Upper lobe of right lung (tissue), 1 donor: ENCODE measurements at regions not wholly inside any gene's neighbourhood (a gene's known extent, or its start where the extent isn't known, plus 50 kb on each side); places are given as distances from the start of the nearest gene placed in this dataset.

Experiments
- ATAC-seq: fragments of 200-7000 bp; cut with Tn5 transposase; one replicate; pipeline ENCODE4 v1.9.1; 2020; ENCODE audit warnings: mild to moderate bottlenecking, moderate library complexity
- DNase-seq: peaks from one replicate; pipeline ENCODE4 v3.0.0-alpha.2; 2020
- H3K27ac ChIP-seq: fragments of 200-600 bp; one replicate; pipeline ENCODE4 v1.8.0; 2022
- H3K27me3 ChIP-seq: fragments of 200-600 bp; one replicate; pipeline ENCODE4 v1.8.0; 2022; ENCODE audit warnings: mild to moderate bottlenecking
- H3K36me3 ChIP-seq: fragments of 200-600 bp; one replicate; pipeline ENCODE4 v1.8.0; 2022
- H3K4me1 ChIP-seq: fragments of 200-600 bp; one replicate; pipeline ENCODE4 v1.8.0; 2022
- H3K4me3 ChIP-seq: fragments of 200-600 bp; one replicate; pipeline ENCODE4 v1.8.0; 2022; ENCODE audit warnings: mild to moderate bottlenecking
- H3K9me3 ChIP-seq: fragments of 200-600 bp; one replicate; pipeline ENCODE4 v1.8.0; 2022
- intact Hi-C: fragments of 100-400 bp; cut with DNase I; formaldehyde crosslinking; loops from one replicate; pipeline ENCODE4 v1.11.0; 2022
- TF ChIP-seq, protein P1 (sequence below): fragments of 200-600 bp; IDR thresholded peaks from one replicate; pipeline ENCODE4 v1.8.0; 2022; ENCODE audit warnings: antibody characterized with exemption
- donor health status: DM: no; HTN: yes; CAD: no; lungs with severe emphysema.

- ATAC-seq = no peak
- H3K36me3 ChIP-seq = no peaks in the 10 kb centered on the region
- intact Hi-C loops = no loop called here
- TF ChIP-seq, protein P1, sequence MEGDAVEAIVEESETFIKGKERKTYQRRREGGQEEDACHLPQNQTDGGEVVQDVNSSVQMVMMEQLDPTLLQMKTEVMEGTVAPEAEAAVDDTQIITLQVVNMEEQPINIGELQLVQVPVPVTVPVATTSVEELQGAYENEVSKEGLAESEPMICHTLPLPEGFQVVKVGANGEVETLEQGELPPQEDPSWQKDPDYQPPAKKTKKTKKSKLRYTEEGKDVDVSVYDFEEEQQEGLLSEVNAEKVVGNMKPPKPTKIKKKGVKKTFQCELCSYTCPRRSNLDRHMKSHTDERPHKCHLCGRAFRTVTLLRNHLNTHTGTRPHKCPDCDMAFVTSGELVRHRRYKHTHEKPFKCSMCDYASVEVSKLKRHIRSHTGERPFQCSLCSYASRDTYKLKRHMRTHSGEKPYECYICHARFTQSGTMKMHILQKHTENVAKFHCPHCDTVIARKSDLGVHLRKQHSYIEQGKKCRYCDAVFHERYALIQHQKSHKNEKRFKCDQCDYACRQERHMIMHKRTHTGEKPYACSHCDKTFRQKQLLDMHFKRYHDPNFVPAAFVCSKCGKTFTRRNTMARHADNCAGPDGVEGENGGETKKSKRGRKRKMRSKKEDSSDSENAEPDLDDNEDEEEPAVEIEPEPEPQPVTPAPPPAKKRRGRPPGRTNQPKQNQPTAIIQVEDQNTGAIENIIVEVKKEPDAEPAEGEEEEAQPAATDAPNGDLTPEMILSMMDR = no peak
- H3K9me3 ChIP-seq = no peaks in the 10 kb centered on the region
- H3K4me1 ChIP-seq = no peaks in the 10 kb centered on the region
- DNase-seq = no peak
- H3K27me3 ChIP-seq = no peaks in the 10 kb centered on the region
- no peak overlapping the region for H3K4me3 ChIP-seq
- H3K27ac ChIP-seq = no peak overlapping the region
These were observed 168.7 kb upstream of the NCK2 start for GRCh38 chr2:105576050-105576439.

DNA sequence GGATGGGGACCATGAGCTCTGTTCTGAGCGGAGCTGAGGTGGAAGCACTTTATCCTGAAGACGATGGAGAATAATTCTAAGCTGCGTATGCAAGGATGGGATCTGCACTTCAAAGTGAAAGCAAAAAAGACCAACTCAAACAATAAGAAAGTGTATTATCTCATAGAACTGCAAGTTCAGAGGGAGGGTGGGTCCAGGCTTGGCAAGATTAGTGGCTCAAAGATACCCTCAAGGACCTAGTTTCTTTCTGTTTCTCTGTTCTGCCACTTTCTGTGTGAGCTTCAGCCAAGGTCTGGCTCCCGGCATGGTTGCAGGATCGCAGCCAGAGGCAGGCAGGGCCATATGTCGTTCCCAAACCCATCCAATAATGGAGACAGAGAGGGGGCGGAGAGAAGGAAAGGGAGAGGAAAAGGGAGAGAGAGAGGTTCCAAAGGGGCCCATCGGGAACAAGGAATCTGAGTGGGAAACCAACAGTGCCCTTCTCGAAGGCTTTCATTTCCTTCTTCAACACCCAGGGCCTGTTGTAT lies 169.2 kb upstream of the NCK2 start:
- Histone ChIP-seq H3K4me1 (no peaks in the 10 kb centered on the region), H3K4me3 (no peak overlapping the region), H3K27ac (no peak overlapping the region), H3K27me3 (no peaks in the 10 kb centered on the region), H3K36me3 (no peaks in the 10 kb centered on the region), H3K9me3 (no peaks in the 10 kb centered on the region)
- TF ChIP-seq, protein P1 = no peak
- intact Hi-C loops = no loop called here
- ATAC-seq (no peak), DNase-seq (no peak)

GRCh38 chr2:105574796-105575344 lies 169.8 kb upstream of the NCK2 start:
- Histone ChIP-seq H3K4me1 (no peaks in the 10 kb centered on the region), H3K4me3 (no peak overlapping the region), H3K27ac (no peak overlapping the region), H3K36me3 (no peaks in the 10 kb centered on the region), H3K27me3 (no peaks in the 10 kb centered on the region), H3K9me3 (no peaks in the 10 kb centered on the region)
- TF ChIP-seq, protein P1 = no peak
- intact Hi-C loops = no loop called here
- DNase-seq = no peak
- ATAC-seq = no peak

DNA sequence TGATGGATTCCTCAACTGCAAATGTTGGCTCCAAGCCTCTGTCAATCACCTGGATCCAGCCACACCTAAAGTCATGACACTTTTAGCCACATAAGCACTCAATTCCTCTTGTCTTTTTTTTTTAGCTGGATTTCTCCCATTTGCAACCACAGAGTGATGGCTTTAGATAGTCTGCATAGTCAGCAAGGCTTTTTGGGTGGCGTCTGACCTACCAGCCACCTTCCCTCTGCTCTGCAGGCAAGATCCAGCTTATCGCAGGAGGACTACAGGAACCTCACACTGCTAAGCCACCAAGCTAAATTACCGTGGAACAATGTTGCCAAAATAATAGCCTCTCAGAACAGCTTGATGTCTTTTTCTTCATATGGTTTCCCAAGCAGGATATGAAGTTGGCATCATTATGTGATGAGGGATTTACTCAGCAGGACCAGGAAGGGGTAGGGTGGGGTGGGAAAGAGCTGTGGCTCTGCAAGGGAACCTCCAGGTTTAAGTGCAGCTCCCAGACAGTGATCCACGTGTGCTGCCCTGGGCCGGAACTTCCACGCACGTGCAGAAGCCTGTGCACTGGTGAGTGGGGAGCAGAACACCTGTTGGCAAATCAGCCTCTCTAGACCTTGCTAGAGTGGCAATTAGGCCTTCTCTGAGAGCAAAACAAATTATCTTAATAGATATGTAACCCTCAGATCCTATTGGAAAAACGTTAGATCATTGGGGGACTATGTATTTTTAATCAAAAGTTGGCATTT lies 170.6 kb upstream of the NCK2 start:
- intact Hi-C loops = no loop called here
- Histone ChIP-seq H3K9me3 (no peaks in the 10 kb centered on the region), H3K4me3 (no peak overlapping the region), H3K4me1 (no peaks in the 10 kb centered on the region), H3K36me3 (no peaks in the 10 kb centered on the region), H3K27ac (no peak overlapping the region), H3K27me3 (no peaks in the 10 kb centered on the region)
- no peak for ATAC-seq
- no peak for DNase-seq
- TF ChIP-seq, protein P1 = no peak

DNA sequence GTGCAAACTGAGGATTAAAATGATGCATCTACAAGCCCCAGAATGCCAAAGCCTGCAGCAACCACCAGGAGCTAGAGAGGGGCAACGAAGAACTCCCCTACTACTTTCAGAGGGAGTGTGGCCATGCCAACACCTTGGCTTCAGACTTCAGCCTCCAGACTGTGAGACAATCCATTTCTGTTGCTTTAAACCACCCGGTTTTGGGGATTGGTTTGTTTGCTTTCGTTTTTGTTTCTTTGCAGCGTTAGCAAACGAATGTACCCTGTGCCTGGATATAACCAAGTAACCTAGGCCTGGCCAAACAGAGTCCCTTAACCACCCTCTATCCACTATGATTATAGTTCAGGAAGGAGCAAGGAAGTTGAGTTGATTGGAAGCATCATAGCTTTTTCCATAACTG lies 171.2 kb upstream of the NCK2 start:
- no peaks in the 10 kb centered on the region for H3K27me3 ChIP-seq
- intact Hi-C loops = no loop called here
- H3K4me1 ChIP-seq = no peaks in the 10 kb centered on the region
- H3K4me3 ChIP-seq = no peak overlapping the region
- ATAC-seq = no peak
- DNase-seq = no peak
- TF ChIP-seq, protein P1 = no peak
- H3K36me3 ChIP-seq = no peaks in the 10 kb centered on the region
- H3K27ac ChIP-seq = no peak overlapping the region
- no peaks in the 10 kb centered on the region for H3K9me3 ChIP-seq
